LoVo (cell line): ENCODE measurements at regions not wholly inside any gene's neighbourhood (a gene's known extent, or its start where the extent isn't known, plus 50 kb on each side); places are given as distances from the start of the nearest gene placed in this dataset.

ENCODE experiments used
- DNase-seq: peaks from one replicate; pipeline ENCODE4 v3.0.0-alpha.2; 2016; ENCODE audit warnings: low spot score

GRCh38 chr3:64318001-64318400 lies 92.7 kb upstream of the PRICKLE2 start:
- DNase-seq = no peak

GRCh38 chr3:64316971-64317370 lies 91.7 kb upstream of the PRICKLE2 start:
- no peak for DNase-seq

GRCh38 chr3:64311424-64312061 lies 86.3 kb upstream of the PRICKLE2 start:
- DNase-seq = no peak

- no peak for DNase-seq
Measured at GRCh38 chr3:64308931-64309330, 83.7 kb upstream of the PRICKLE2 start.

- DNase-seq = no peak
Measured at GRCh38 chr3:64306745-64307144, 81.5 kb upstream of the PRICKLE2 start.

- DNase-seq = no peak
Measured at GRCh38 chr3:64305731-64306130, 80.5 kb upstream of the PRICKLE2 start.

GRCh38 chr3:64304828-64305410 lies 79.7 kb upstream of the PRICKLE2 start:
- no peak for DNase-seq

GRCh38 chr3:64303881-64304280 lies 78.6 kb upstream of the PRICKLE2 start:
- no peak for DNase-seq

GRCh38 chr3:64303401-64303800 lies 78.1 kb upstream of the PRICKLE2 start:
- no peak for DNase-seq

GRCh38 chr3:64301476-64301875 lies 76.2 kb upstream of the PRICKLE2 start:
- DNase-seq = no peak

- no peak for DNase-seq
Measured at GRCh38 chr3:64300790-64301423, 75.6 kb upstream of the PRICKLE2 start.

GRCh38 chr3:64299206-64299605 lies 73.9 kb upstream of the PRICKLE2 start:
- no peak for DNase-seq

GRCh38 chr3:64297563-64297962 lies 72.3 kb upstream of the PRICKLE2 start:
- DNase-seq = no peak

- DNase-seq = no peak
Measured at GRCh38 chr3:64295594-64295993, 70.3 kb upstream of the PRICKLE2 start.

GRCh38 chr3:64294771-64295170 lies 69.5 kb upstream of the PRICKLE2 start:
- no peak for DNase-seq

- DNase-seq = no peak
Measured at GRCh38 chr3:64293121-64293520, 67.9 kb upstream of the PRICKLE2 start.

GRCh38 chr3:64291956-64292355 lies 66.7 kb upstream of the PRICKLE2 start:
- DNase-seq = no peak

GRCh38 chr3:64291345-64291744 lies 66.1 kb upstream of the PRICKLE2 start:
- peak; percentile 17 for DNase-seq

GRCh38 chr3:64290864-64291263 lies 65.6 kb upstream of the PRICKLE2 start:
- DNase-seq = no peak

- no peak for DNase-seq
Measured at GRCh38 chr3:64290161-64290560, 64.9 kb upstream of the PRICKLE2 start.

GRCh38 chr3:64289622-64290021 lies 64.4 kb upstream of the PRICKLE2 start:
- no peak for DNase-seq

- no peak for DNase-seq
Measured at GRCh38 chr3:64278625-64279024, 53.4 kb upstream of the PRICKLE2 start.

- no peak for DNase-seq
Measured at GRCh38 chr3:64276131-64276530, 50.9 kb upstream of the PRICKLE2 start.
